ENCODE measurements at regions not wholly inside any gene's neighbourhood (a gene's known extent, or its start where the extent isn't known, plus 50 kb on each side); places are given as distances from the start of the nearest gene placed in this dataset.

DNA sequence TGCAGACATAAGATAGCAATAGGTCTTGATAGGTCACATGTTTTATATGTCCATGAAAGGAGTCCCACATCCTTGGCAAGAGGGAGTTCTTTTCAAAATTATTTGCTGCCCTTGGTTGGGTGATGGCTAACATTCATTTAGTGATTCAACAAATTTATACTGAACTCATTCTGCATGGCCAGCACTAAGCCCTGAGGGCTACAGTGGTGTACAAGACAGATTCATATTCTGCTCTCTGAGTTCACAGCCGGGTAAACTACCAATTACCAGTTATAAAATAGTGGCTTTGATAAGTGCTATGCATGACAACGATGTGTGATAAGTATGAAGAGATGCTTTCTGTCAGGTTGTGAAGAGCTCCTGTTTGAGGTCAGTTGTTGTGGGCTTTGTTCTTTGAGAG lies 340.0 kb downstream of the GABRG2 start:
- no peak overlapping the region for H3K27ac ChIP-seq
- ChIA-PET POLR2A (no interaction called here), CTCF (no interaction called here)
- DNase-seq (ENCODE audit: low read depth in 1 of 2, low spot score in 1 of 2) (no peak), ATAC-seq (no peak), FAIRE-seq (no peak)
- no peaks in the 10 kb centered on the region for H3K4me1 ChIP-seq
- no peak overlapping the region for H3K4me3 ChIP-seq
- no peak overlapping the region for H3K4me2 ChIP-seq
- TF ChIP-seq RARB (CRISPR knock-in tag; IDR thresholded peaks at IDR 0.05) (no peak), TFCP2L1 (CRISPR knock-in tag; IDR thresholded peaks at IDR 0.05) (no peak), EHF (CRISPR knock-in tag; IDR thresholded peaks at IDR 0.05) (no peak), FOXS1 (CRISPR knock-in tag; IDR thresholded peaks at IDR 0.05) (no peak), EHMT2 (IDR thresholded peaks at IDR 0.05; ENCODE audit: low read depth) (no peak), MAZ (IDR thresholded peaks at IDR 0.05; ENCODE audit: borderline replicate concordance, low read depth, low read length) (no peak), MYC (IDR thresholded peaks at IDR 0.05; ENCODE audit: borderline replicate concordance, low read length) (no peak), ZC3H11A (IDR thresholded peaks at IDR 0.05) (no peak)
- TF ChIP-seq, protein P1, sequence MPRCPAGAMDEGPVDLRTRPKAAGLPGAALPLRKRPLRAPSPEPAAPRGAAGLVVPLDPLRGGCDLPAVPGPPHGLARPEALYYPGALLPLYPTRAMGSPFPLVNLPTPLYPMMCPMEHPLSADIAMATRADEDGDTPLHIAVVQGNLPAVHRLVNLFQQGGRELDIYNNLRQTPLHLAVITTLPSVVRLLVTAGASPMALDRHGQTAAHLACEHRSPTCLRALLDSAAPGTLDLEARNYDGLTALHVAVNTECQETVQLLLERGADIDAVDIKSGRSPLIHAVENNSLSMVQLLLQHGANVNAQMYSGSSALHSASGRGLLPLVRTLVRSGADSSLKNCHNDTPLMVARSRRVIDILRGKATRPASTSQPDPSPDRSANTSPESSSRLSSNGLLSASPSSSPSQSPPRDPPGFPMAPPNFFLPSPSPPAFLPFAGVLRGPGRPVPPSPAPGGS (IDR thresholded peaks at IDR 0.05), result no peak
- TF ChIP-seq, protein P2, sequence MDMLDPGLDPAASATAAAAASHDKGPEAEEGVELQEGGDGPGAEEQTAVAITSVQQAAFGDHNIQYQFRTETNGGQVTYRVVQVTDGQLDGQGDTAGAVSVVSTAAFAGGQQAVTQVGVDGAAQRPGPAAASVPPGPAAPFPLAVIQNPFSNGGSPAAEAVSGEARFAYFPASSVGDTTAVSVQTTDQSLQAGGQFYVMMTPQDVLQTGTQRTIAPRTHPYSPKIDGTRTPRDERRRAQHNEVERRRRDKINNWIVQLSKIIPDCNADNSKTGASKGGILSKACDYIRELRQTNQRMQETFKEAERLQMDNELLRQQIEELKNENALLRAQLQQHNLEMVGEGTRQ (IDR thresholded peaks at IDR 0.05), result no peak
- TF ChIP-seq, protein P3, sequence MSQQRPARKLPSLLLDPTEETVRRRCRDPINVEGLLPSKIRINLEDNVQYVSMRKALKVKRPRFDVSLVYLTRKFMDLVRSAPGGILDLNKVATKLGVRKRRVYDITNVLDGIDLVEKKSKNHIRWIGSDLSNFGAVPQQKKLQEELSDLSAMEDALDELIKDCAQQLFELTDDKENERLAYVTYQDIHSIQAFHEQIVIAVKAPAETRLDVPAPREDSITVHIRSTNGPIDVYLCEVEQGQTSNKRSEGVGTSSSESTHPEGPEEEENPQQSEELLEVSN (IDR thresholded peaks at IDR 0.05; ENCODE audit: borderline replicate concordance, low read depth), result no peak
- WGBS (ENCODE audit: missing lambda C conversion rate), result 3% methylated on average over 2 of the region's 2 CpGs
- H3K9me3 ChIP-seq, result no peaks in the 10 kb centered on the region

DNA sequence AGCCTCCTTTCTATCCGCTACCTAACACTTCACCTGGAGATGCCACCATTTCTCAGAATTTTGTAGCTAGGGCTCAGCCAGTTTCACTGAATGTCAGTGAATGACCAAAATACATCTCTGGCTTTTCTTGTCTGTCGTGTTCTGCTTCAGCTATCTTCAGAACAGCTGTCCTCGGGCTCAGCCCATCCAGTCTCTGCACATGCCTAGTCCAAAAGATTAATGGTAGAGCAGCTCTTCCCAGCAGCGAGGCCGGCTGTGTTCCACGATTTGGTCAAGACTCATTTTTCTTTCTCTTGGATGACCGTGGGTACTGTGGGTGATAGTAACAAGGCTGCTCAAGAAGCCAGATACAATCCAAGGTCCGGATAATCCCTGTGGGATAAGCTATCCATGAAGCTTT lies 342.8 kb downstream of the GABRG2 start:
- ATAC-seq (no peak), DNase-seq (ENCODE audit: low read depth in 1 of 2, low spot score in 1 of 2) (no peak), FAIRE-seq (no peak)
- Histone ChIP-seq H3K4me1 (no peaks in the 10 kb centered on the region), H3K27ac (no peak overlapping the region), H3K9me3 (no peaks in the 10 kb centered on the region; the same call in 2 of the 3 replicates), H3K4me3 (no peak overlapping the region), H3K4me2 (no peak overlapping the region)
- ChIA-PET CTCF (no interaction called here), POLR2A (no interaction called here)
- 3% methylated on average over 8 of the region's 8 CpGs for WGBS (ENCODE audit: missing lambda C conversion rate)
- TF ChIP-seq, protein P4, sequence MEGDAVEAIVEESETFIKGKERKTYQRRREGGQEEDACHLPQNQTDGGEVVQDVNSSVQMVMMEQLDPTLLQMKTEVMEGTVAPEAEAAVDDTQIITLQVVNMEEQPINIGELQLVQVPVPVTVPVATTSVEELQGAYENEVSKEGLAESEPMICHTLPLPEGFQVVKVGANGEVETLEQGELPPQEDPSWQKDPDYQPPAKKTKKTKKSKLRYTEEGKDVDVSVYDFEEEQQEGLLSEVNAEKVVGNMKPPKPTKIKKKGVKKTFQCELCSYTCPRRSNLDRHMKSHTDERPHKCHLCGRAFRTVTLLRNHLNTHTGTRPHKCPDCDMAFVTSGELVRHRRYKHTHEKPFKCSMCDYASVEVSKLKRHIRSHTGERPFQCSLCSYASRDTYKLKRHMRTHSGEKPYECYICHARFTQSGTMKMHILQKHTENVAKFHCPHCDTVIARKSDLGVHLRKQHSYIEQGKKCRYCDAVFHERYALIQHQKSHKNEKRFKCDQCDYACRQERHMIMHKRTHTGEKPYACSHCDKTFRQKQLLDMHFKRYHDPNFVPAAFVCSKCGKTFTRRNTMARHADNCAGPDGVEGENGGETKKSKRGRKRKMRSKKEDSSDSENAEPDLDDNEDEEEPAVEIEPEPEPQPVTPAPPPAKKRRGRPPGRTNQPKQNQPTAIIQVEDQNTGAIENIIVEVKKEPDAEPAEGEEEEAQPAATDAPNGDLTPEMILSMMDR (IDR thresholded peaks at IDR 0.05), result no peak
- TF ChIP-seq, protein P5, sequence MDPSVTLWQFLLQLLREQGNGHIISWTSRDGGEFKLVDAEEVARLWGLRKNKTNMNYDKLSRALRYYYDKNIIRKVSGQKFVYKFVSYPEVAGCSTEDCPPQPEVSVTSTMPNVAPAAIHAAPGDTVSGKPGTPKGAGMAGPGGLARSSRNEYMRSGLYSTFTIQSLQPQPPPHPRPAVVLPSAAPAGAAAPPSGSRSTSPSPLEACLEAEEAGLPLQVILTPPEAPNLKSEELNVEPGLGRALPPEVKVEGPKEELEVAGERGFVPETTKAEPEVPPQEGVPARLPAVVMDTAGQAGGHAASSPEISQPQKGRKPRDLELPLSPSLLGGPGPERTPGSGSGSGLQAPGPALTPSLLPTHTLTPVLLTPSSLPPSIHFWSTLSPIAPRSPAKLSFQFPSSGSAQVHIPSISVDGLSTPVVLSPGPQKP (IDR thresholded peaks at IDR 0.05; ENCODE audit: low read depth, low read length), result no peak

DNA sequence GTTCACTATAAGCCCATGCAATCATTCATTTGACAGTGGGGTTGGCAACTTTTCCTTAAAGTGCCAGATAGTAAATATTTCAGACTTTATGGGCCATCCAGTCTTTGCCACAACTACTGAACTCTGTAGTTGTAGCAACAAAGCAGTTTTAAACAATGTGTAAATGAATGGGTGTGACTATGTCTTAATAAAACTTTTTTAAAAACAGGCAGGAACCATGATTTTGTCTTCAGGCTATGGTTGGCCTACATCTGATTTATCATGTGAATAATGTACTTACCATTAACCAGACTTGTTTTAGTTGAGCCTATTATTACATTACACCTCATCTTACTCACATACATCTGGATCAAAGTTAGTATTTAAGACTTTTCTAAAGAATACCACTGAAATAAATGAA lies 361.6 kb downstream of the GABRG2 start:
- H3K9me3 ChIP-seq, result no peaks in the 10 kb centered on the region
- no peak overlapping the region for H3K4me2 ChIP-seq
- DNase-seq (ENCODE audit: low read depth in 1 of 2, low spot score in 1 of 2) (no peak), FAIRE-seq (no peak), ATAC-seq (no peak)
- no peak for TF ChIP-seq NFE2L2 (conservative IDR thresholded peaks at IDR 0.05; ENCODE audit: low read length)
- no peak for TF ChIP-seq EHF (CRISPR knock-in tag; IDR thresholded peaks at IDR 0.05)
- TF ChIP-seq GATA3 (IDR thresholded peaks at IDR 0.05; ENCODE audit: borderline replicate concordance), result no peak
- no peak for TF ChIP-seq RARB (CRISPR knock-in tag; IDR thresholded peaks at IDR 0.05)
- no peak for TF ChIP-seq EP300 (IDR thresholded peaks at IDR 0.05)
- TF ChIP-seq HOXA7 (CRISPR knock-in tag; IDR thresholded peaks at IDR 0.05), result no peak
- no peak for TF ChIP-seq HEYL (CRISPR knock-in tag; IDR thresholded peaks at IDR 0.05)
- TF ChIP-seq HOXB13 (CRISPR knock-in tag; IDR thresholded peaks at IDR 0.05; ENCODE audit: low read depth), result no peak
- TF ChIP-seq, protein P4 (IDR thresholded peaks at IDR 0.05), result no peak
- no peak for TF ChIP-seq RNF2 (IDR thresholded peaks at IDR 0.05; ENCODE audit: borderline replicate concordance, low read depth)
- POLR2A ChIA-PET, result no interaction called here
- H3K4me3 ChIP-seq, result no peak overlapping the region
- no peaks in the 10 kb centered on the region for H3K4me1 ChIP-seq
- CTCF ChIA-PET, result no interaction called here
- no peak overlapping the region for H3K27ac ChIP-seq
